ENCODE measurements at regions not wholly inside any gene's neighbourhood (a gene's known extent, or its start where the extent isn't known, plus 50 kb on each side); places are given as distances from the start of the nearest gene placed in this dataset.
"Not testable (repeated sequence)": the region's sequence is repeated elsewhere in the genome, so short reads cannot be mapped to it uniquely, and the experiment has no call there.

DNA sequence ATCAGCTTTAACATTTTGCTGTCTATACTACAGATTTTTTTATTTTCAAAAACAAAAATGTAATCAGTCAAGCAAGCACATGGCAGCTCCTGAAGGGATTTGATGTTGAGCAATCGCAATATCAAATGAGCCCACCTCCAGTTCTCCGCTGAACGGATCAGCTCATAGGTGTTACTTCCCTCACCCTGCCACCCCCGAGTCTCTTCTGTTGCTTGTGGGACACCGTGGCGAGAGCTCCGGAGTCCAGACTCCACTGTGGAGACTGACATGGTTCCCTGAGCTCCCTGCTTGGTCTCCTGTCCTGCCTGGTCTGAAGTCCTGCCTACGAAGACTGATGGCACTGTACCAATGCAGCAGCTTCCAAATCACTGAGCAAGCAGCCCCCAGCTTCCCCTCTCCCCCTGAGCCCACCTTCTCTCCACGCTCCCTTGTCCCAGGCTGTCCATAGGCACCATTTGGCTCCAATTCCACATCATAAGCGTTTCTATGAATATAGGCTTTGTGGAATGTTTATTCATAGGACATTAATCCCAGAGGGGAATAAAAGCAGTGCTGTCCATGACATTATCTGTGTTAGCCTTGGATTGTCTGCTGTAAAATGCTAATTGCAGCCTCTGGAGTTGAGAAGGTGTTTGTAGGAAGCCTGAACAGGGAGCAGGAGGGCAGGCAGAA, 162.2 kb downstream of the LY86 start:
- Histone ChIP-seq H3K4me3 (ENCODE audit: extremely low read depth, insufficient read depth, low read length, poor library complexity, severe bottlenecking) (no peak overlapping the region), H3K27ac (ENCODE audit: low read depth, low read length, severe bottlenecking) (no peak overlapping the region), H3K9me3 (ENCODE audit: control insufficient read depth, low read length) (no peaks in the 10 kb centered on the region), H3K36me3 (ENCODE audit: control insufficient read depth, insufficient read depth, low read length) (no peaks in the 10 kb centered on the region), H3K4me1 (ENCODE audit: control insufficient read depth, insufficient read depth, low read length, poor library complexity, severe bottlenecking) (peaks cover 52% of the 10 kb centered on the region)
- 90 to 91% methylated on average over 8 of the region's 10 CpGs for WGBS, 2 experiments (ENCODE audit: insufficient coverage in 2 of 2)

DNA sequence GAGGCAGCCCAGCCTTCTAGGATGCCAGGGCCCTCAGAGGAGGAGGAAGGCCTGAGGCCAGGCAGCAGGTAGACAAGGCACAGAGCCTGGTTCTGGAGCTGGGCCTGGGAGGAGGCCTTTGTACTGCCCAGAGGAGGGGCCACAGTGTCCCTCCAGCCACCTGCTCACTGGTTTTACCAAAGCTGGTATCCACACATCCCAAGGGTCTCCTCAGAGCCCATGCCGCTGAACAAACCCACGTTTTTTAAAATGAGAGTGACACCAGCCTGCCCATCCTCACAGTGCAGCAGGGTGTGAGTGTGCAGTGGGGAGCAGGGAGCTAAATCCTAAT, 162.7 kb downstream of the LY86 start:
- Histone ChIP-seq H3K27ac (ENCODE audit: low read depth, low read length, severe bottlenecking) (no peak overlapping the region), H3K36me3 (ENCODE audit: control insufficient read depth, insufficient read depth, low read length) (no peaks in the 10 kb centered on the region), H3K4me1 (ENCODE audit: control insufficient read depth, insufficient read depth, low read length, poor library complexity, severe bottlenecking) (peaks cover 52% of the 10 kb centered on the region), H3K9me3 (ENCODE audit: control insufficient read depth, low read length) (no peaks in the 10 kb centered on the region), H3K4me3 (ENCODE audit: extremely low read depth, insufficient read depth, low read length, poor library complexity, severe bottlenecking) (no peak overlapping the region)
- 100% methylated on average over 2 of the region's 2 CpGs for WGBS, 2 experiments (ENCODE audit: insufficient coverage in 2 of 2)

DNA sequence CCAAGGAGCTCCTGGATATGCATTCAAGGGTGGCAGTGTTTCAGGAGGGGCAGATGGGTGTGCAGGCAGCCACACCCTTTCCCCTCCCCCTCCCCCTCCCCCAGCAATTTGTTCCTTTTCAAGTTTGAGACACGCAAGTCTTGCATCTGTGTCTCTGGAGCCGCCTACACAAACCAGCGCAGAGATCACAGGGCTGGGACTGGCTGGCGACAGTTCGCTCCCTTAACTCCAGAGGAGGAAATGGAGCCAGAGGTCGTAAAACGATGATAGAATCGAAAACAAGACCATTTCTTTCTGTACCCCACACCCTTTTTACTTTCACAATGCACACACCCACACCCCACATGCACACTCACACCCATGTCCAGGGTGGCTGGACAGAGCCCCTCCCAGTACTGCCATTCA, 163.1 kb downstream of the LY86 start:
- H3K9me3 ChIP-seq (ENCODE audit: control insufficient read depth, low read length): no peaks in the 10 kb centered on the region
- peak overlapping the region; percentile 43 for H3K27ac ChIP-seq (ENCODE audit: low read depth, low read length, severe bottlenecking)
- H3K4me3 ChIP-seq (ENCODE audit: extremely low read depth, insufficient read depth, low read length, poor library complexity, severe bottlenecking): no peak overlapping the region
- WGBS, 2 experiments (ENCODE audit: insufficient coverage in 2 of 2): 76 to 86% methylated on average over 4 to 8 of the region's 8 CpGs
- H3K36me3 ChIP-seq (ENCODE audit: control insufficient read depth, insufficient read depth, low read length): no peaks in the 10 kb centered on the region
- peaks cover 49% of the 10 kb centered on the region for H3K4me1 ChIP-seq (ENCODE audit: control insufficient read depth, insufficient read depth, low read length, poor library complexity, severe bottlenecking)

DNA sequence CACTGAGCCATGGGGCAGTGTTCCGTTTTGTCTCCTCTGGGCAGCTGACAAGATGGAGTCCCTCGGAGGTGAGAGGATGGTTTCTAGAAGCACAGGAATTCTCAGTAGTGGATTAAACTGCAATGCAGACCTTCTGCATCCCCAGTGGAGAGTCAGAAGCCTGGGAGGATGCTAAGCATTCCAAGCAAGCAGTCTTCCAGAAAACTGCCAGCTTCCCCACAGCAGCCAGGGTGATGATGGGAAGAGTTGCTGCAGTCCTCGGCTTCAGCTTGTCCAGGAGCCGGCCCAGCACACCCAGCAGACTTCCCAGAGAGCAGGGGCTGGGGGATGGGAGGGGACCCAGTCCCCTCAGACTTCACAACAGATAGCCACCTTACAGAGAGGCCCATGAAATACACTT, 163.6 kb downstream of the LY86 start:
- Histone ChIP-seq H3K9me3 (ENCODE audit: control insufficient read depth, low read length) (no peaks in the 10 kb centered on the region), H3K36me3 (ENCODE audit: control insufficient read depth, insufficient read depth, low read length) (no peaks in the 10 kb centered on the region), H3K4me3 (ENCODE audit: extremely low read depth, insufficient read depth, low read length, poor library complexity, severe bottlenecking) (no peak overlapping the region), H3K4me1 (ENCODE audit: control insufficient read depth, insufficient read depth, low read length, poor library complexity, severe bottlenecking) (peaks cover 44% of the 10 kb centered on the region), H3K27ac (ENCODE audit: low read depth, low read length, severe bottlenecking) (peak overlapping the region; percentile 43)
- 76 to 79% methylated on average over 2 of the region's 4 CpGs for WGBS, 2 experiments (ENCODE audit: insufficient coverage in 2 of 2)

DNA sequence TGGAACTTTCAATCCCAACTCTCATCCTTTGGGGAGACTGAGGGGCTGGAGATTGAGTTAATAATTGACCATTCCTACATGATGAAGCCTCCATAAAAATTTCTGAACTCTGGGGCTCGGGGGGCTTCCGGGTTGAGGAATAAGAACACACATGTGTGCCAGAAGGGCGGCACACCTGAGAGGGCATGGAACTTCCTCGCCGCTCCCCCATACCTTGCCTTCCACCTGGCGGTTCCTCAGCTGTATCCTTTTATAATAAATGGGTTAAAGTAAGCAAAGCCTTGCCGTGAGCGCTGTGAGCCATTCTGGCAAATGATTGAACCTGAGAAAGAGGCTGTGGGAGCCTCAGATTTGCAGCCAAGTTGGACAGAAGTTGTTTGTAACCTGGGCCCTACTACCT, 164.8 kb downstream of the LY86 start:
- Histone ChIP-seq H3K4me1 (ENCODE audit: control insufficient read depth, insufficient read depth, low read length, poor library complexity, severe bottlenecking) (peaks cover 41% of the 10 kb centered on the region), H3K27ac (ENCODE audit: low read depth, low read length, severe bottlenecking) (peak overlapping the region; percentile 43), H3K36me3 (ENCODE audit: control insufficient read depth, insufficient read depth, low read length) (no peaks in the 10 kb centered on the region), H3K9me3 (ENCODE audit: control insufficient read depth, low read length) (no peaks in the 10 kb centered on the region), H3K4me3 (ENCODE audit: extremely low read depth, insufficient read depth, low read length, poor library complexity, severe bottlenecking) (no peak overlapping the region)
- WGBS, 2 experiments (ENCODE audit: insufficient coverage in 2 of 2): 94 to 100% methylated on average over 5 of the region's 8 CpGs

DNA sequence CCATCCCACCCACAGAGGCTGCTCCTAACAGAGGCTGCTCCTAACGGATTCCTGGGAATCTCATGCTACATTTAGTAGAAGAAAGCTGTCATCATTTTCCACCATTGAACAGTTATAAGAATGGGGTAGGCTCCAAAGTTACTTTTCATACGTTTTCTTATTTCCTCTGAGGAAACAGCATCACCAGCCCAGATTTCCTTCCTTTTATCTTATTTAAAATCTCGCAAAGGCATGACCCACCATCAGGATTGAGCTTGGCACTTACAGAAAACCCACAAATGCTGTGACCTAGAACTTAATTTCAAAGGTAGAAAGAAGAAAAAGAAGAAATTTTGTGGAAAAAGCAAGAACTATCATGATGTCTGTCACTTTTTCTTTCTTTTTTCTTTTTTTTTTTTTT, 168.0 kb downstream of the LY86 start:
- H3K9me3 ChIP-seq (ENCODE audit: control insufficient read depth, low read length): no peaks in the 10 kb centered on the region
- no peak overlapping the region for H3K4me3 ChIP-seq (ENCODE audit: extremely low read depth, insufficient read depth, low read length, poor library complexity, severe bottlenecking)
- WGBS, 2 experiments (ENCODE audit: insufficient coverage in 2 of 2): 83% methylated on average over 1 of the region's 3 CpGs; no CpG with 5 or more reads in 1 of the 2 experiments
- no peaks in the 10 kb centered on the region for H3K36me3 ChIP-seq (ENCODE audit: control insufficient read depth, insufficient read depth, low read length)
- H3K4me1 ChIP-seq (ENCODE audit: control insufficient read depth, insufficient read depth, low read length, poor library complexity, severe bottlenecking): peaks cover 27% of the 10 kb centered on the region
- no peak overlapping the region for H3K27ac ChIP-seq (ENCODE audit: low read depth, low read length, severe bottlenecking)

DNA sequence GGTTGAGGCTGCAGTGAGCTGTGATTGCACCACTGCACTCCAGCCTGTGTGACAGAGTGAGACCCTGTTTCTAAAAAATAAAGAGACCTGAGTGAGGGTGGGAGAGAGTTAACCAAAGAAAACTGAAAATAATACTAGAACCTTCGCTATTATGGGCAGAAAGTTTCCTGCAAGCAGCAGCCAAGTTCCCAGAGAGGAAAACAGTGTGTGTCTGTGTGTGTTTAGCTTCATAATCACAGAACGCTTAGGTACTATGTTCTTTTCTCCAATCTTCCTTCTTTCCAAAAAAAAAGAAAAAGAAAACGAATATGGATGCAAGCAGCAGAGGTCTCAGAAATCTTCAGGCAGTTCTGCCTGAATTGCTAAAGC, 170.0 kb downstream of the LY86 start:
- H3K9me3 ChIP-seq (ENCODE audit: control insufficient read depth, low read length): no peaks in the 10 kb centered on the region
- H3K4me3 ChIP-seq (ENCODE audit: extremely low read depth, insufficient read depth, low read length, poor library complexity, severe bottlenecking): no peak overlapping the region
- WGBS, 2 experiments (ENCODE audit: insufficient coverage in 2 of 2): 57 to 80% methylated on average over 2 of the region's 3 CpGs
- H3K36me3 ChIP-seq (ENCODE audit: control insufficient read depth, insufficient read depth, low read length): no peaks in the 10 kb centered on the region
- H3K4me1 ChIP-seq (ENCODE audit: control insufficient read depth, insufficient read depth, low read length, poor library complexity, severe bottlenecking): peaks cover 9% of the 10 kb centered on the region
- H3K27ac ChIP-seq (ENCODE audit: low read depth, low read length, severe bottlenecking): peak overlapping the region; percentile 74

DNA sequence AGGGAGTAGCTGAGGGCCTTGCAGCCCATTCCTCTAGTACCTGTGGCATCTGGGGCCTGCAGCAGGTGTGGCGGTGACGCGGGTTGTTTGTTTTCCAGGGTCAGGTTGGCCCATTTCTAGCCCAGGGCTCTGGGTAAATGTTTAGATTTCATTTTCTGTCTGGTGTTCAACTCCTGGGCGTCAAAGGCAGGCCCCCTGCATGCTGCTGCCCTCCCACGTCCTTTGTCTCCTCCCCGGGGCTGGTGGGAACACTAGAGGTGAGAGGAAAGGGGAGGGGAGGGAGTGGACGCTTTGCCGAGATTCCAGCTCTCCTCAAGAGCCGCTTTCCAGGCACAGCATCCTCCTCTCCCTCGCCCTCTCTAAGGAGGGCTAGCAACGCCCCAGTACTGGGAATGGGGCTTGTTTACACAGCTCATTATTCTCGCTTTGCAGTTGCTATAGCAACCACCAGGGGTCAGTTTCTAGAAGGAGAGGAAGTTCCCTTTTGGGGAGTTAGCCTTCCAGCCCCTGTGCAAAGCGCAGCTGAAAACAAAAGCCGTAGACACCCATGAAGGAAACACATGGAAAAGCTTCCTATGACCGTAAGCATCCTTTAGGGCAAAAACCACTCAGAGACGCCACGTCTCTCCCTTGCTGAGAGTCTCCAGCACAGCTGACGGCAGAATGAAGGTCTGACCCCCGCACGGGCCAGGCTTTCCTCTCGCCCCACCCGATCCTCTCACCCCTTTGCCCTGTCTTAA, 170.6 kb downstream of the LY86 start:
- Histone ChIP-seq H3K9me3 (ENCODE audit: control insufficient read depth, low read length) (no peaks in the 10 kb centered on the region), H3K36me3 (ENCODE audit: control insufficient read depth, insufficient read depth, low read length) (no peaks in the 10 kb centered on the region), H3K4me3 (ENCODE audit: extremely low read depth, insufficient read depth, low read length, poor library complexity, severe bottlenecking) (no peak overlapping the region), H3K27ac (ENCODE audit: low read depth, low read length, severe bottlenecking) (peak overlapping the region; percentile 74), H3K4me1 (ENCODE audit: control insufficient read depth, insufficient read depth, low read length, poor library complexity, severe bottlenecking) (peaks cover 8% of the 10 kb centered on the region)
- 47 to 67% methylated on average over 14 of the region's 22 CpGs for WGBS, 2 experiments (ENCODE audit: insufficient coverage in 2 of 2)

DNA sequence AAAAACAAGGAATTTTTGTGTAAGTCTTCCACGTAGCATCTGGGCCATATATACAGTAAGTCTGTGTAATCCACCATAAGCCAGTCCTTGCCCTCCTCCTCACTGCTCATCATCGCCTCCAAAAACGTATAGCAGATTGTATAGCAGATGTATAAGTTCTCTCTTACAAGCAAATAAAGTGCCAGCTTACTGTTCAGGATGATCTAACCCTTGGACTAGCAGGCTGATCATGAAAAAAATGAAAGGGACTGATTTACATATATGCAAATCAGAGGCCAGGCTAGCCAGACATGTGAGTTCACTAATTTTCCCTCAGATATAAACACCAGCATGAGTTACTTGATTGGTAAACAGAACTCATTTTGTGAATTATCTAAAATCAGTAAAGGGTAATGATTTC, 171.5 kb downstream of the LY86 start:
- WGBS, 2 experiments (ENCODE audit: insufficient coverage in 2 of 2): 100% methylated on average over 1 of the region's 3 CpGs
- no peak overlapping the region for H3K27ac ChIP-seq (ENCODE audit: low read depth, low read length, severe bottlenecking)

DNA sequence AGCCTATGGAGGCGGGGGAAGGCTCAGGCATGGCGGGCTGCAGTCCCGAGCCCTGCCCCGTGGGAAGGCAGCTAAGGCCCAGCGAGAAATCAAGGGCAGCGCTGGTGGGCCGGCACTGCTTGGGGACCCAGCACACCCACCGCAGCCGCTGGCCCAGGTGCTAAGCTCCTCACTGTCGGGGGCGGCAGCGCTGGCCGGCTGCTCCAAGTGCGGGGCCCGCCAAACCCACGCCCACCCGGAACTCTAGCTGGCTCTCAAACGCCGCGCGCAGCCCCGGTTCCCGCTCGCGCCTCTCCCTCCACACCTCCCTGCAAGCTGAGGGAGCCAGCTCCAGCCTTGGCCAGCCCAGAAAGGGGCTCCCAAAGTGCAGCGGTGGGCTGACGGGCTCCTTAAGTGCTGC, 174.0 kb downstream of the LY86 start:
- not testable (repeated sequence) for H3K9me3 ChIP-seq (ENCODE audit: control insufficient read depth, low read length); H3K36me3 ChIP-seq (ENCODE audit: control insufficient read depth, insufficient read depth, low read length); H3K4me3 ChIP-seq (ENCODE audit: extremely low read depth, insufficient read depth, low read length, poor library complexity, severe bottlenecking); H3K4me1 ChIP-seq (ENCODE audit: control insufficient read depth, insufficient read depth, low read length, poor library complexity, severe bottlenecking); H3K27ac ChIP-seq (ENCODE audit: low read depth, low read length, severe bottlenecking)
- WGBS, 2 experiments (ENCODE audit: insufficient coverage in 2 of 2): 97 to 99% methylated on average over 9 to 21 of the region's 27 CpGs

More for the DNA sequence above, 171.5 kb downstream of the LY86 start:
- Histone ChIP-seq H3K4me3 (ENCODE audit: extremely low read depth, insufficient read depth, low read length, poor library complexity, severe bottlenecking) (no peak overlapping the region), H3K9me3 (ENCODE audit: control insufficient read depth, low read length) (no peaks in the 10 kb centered on the region), H3K4me1 (ENCODE audit: control insufficient read depth, insufficient read depth, low read length, poor library complexity, severe bottlenecking) (peaks cover 8% of the 10 kb centered on the region), H3K36me3 (ENCODE audit: control insufficient read depth, insufficient read depth, low read length) (no peaks in the 10 kb centered on the region)

DNA sequence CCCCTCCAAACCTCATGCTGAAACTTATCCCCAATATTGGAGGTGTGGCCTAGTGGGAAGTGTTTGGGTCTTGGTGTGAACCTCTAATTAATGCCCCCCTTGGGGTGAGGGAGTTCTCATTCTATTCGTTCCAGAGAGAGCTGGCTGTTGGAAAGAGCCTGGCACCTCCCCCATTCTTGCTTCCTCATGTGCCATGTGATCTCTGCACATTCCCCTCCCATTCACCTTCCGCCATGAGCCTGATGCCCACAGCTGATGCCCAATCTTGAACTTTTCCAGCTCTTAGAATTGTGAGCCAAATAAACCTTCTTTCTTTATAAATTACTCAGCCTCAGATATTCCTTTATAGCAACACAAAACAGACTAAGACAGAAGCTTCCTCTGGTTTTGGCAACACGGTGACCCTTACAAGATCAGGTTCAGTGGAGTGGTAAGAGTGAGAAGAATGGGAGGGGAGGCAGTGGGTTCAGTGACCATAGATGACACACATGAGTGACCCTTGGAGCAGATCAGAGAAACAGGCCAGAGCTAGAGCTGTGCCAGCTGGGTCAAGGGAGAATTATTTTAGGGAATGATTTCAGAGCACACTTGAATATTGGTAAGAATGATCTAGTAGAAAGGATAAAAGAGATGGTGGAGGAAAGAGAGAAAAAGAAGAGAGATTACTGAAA, 176.4 kb downstream of the LY86 start:
- H3K9me3 ChIP-seq (ENCODE audit: control insufficient read depth, low read length): no peaks in the 10 kb centered on the region
- no peak overlapping the region for H3K4me3 ChIP-seq (ENCODE audit: extremely low read depth, insufficient read depth, low read length, poor library complexity, severe bottlenecking)
- 83 to 96% methylated on average over 2 of the region's 3 CpGs for WGBS, 2 experiments (ENCODE audit: insufficient coverage in 2 of 2)
- no peaks in the 10 kb centered on the region for H3K4me1 ChIP-seq (ENCODE audit: control insufficient read depth, insufficient read depth, low read length, poor library complexity, severe bottlenecking)
- no peak overlapping the region for H3K27ac ChIP-seq (ENCODE audit: low read depth, low read length, severe bottlenecking)
- no peaks in the 10 kb centered on the region for H3K36me3 ChIP-seq (ENCODE audit: control insufficient read depth, insufficient read depth, low read length)

All from mesodermal cell (in vitro differentiated cells).